ENCODE measurements at regions not wholly inside any gene's neighbourhood (a gene's known extent, or its start where the extent isn't known, plus 50 kb on each side); places are given as distances from the start of the nearest gene placed in this dataset.
"Not testable (repeated sequence)": the region's sequence is repeated elsewhere in the genome, so short reads cannot be mapped to it uniquely, and the experiment has no call there.

DNA sequence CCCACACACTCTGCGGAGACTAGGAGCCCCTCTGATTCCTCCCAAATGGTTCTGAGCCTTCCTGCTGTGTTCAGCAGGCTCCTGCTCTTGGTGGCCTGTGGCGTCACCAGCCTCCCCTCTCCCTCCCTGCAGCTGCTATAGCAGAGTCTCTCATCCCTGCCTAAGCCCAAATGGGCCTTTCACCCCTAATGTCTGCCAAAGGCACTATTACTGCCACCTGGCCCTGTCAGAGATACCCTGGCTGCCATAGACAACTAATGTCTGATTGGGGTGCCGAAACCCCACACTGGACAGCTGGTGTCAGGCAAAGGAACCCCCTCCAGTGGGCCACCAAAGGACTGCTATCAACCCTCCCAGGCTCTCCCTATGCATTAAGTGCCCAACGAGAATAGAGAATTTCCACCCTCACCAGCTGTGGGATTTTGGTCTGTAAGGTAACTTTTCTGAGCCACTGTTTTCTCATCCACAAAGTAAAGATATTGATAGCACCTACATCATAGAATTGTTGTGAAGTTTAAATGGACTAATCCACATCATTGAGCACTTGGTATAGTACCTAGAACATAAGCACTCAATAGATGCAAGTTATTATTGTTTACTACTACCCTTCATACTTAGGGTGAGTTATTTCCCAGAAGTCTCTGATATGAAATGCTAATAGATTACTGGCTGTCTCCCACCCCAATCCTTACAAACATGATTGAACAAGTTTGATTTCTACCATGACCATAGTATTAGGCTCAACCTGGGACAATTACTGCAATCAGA lies 421.3 kb downstream of the MID1IP1 start:
- no peak for DNase-seq (ENCODE audit: low read depth)

DNA sequence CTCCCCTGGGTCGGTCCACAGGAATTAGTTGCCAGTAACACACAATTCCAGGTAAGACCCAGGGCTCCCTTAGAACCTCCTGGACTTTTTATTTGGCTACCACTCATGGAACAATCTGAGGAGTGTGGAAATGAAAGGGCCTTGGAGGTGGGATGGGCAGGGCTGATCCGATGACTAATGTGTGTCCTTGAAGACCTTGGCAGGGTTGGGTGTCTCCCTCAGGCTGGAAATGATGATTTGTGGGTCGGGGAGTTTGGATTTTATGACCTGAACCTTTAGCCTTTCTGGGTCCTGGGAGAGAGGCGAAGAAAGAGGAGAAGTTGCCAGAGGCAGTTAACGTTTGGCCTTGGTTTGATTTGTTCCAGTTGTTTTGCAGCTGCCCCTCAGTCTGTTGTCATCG lies 425.0 kb downstream of the MID1IP1 start:
- DNase-seq (ENCODE audit: low read depth): no peak

DNA sequence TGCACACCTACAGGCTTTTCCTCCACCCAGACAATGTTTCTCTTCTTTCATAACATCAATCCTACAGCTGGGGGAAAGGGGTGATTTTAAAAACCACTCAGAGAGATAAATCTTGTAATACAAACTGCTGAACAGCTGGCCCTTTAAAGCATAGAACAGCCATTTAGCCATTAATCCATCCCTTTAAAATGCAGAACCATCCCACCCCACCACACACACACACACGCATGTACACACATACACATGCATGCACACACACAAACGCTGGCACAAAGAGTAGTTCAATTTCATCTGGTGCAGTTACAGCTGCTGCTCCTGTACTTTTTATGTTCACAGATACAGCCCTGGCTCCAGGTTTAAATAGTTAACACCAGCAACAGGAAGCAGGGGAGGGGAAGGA lies 426.1 kb downstream of the MID1IP1 start:
- DNase-seq (ENCODE audit: low read depth): no peak

- DNase-seq (ENCODE audit: low read depth): no peak
Observed at GRCh38 chrX:39238006-39238405, 436.7 kb downstream of the MID1IP1 start.

DNA sequence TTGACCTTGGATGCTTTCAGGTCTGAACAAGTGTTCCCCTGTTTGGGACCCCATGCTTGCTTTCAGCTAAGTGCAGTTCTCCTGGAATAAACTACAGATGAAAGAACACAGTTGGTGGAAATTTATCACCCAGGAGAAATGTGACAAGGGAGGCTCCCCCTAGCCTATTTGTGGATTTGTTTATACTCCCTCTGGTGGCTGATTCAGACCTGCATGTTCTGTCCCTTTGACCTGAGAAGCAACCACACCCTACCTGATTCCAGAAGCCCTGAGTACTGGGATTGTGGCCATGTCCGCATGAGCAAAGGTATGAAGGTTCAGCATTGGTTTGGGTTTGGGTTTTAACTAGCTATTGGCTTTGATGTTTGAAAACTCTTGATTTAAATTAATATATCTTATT lies 440.9 kb downstream of the MID1IP1 start:
- DNase-seq (ENCODE audit: low read depth): no peak

- no peak for DNase-seq (ENCODE audit: low read depth)
Observed at GRCh38 chrX:39244147-39244546, 442.9 kb downstream of the MID1IP1 start.

DNA sequence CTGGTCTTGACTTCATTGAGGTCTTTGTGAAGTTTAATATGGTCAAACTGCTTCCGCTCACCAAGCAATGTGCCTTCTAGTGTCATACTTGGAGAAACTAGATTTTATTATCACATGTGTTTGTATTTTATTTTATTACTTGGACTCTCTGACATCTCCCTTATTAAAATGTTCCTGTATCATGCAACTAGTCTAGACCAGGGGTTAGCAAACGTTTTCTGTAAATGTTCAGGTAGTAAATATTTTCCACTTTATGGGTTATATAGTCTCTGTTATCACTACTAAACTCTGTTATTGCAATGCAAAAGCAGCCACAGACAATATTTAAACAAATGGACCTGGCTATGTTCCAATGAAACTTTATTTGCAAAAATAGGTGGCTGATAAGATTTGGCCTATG lies 443.8 kb downstream of the MID1IP1 start:
- no peak for DNase-seq (ENCODE audit: low read depth)

GRCh38 chrX:39247536-39247935 lies 446.3 kb downstream of the MID1IP1 start:
- no peak for DNase-seq (ENCODE audit: low read depth)

- DNase-seq (ENCODE audit: low read depth): no peak
Observed at GRCh38 chrX:39248330-39248729, 447.1 kb downstream of the MID1IP1 start.

GRCh38 chrX:39249999-39250398 lies 448.7 kb downstream of the MID1IP1 start:
- no peak for DNase-seq (ENCODE audit: low read depth)

DNA sequence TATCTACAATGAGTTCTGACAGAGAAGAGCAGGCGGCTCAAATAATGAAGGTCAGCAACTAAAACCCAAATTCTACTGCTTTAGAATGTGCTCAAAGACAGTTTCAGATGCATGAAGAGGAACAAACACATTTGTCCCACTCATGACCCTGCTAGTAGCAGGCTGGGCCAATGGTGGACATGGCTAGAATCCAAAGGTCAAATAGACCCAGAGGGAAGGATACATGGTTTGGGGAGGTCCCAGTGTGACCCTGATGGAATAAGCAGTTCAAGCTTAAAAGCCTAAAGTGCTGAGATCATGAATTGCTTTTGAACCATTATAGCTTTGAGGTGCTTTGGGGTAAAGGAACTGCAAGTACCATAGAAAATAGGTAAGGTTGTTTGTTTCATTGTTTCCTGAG lies 450.7 kb downstream of the MID1IP1 start:
- no peak for DNase-seq (ENCODE audit: low read depth)

GRCh38 chrX:39253551-39253950 lies 452.3 kb downstream of the MID1IP1 start:
- DNase-seq (ENCODE audit: low read depth): no peak

DNA sequence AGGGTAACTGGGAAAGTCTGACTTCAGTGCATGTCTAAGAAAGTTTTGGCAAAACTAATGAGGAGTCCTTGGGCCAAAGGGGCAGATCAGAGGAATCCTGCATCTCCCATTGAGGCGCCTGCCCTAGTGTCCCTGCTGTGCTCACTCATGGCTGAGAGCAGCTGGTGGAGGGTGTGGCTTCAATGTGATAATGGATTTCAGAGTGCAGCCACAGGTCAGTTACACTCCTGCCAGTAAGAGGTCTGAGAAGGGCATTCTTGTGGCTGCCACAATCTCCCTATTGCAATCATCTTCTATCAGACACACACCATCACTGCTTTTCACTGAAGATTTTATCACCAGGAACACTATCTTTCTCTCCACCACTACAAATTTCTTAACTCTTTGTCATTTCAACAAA lies 457.1 kb downstream of the MID1IP1 start:
- no peak for DNase-seq (ENCODE audit: low read depth)

- no peak for DNase-seq (ENCODE audit: low read depth)
Observed at GRCh38 chrX:39260965-39261364, 459.7 kb downstream of the MID1IP1 start.

GRCh38 chrX:39261446-39262147 lies 460.3 kb downstream of the MID1IP1 start:
- no peak for DNase-seq (ENCODE audit: low read depth)

DNA sequence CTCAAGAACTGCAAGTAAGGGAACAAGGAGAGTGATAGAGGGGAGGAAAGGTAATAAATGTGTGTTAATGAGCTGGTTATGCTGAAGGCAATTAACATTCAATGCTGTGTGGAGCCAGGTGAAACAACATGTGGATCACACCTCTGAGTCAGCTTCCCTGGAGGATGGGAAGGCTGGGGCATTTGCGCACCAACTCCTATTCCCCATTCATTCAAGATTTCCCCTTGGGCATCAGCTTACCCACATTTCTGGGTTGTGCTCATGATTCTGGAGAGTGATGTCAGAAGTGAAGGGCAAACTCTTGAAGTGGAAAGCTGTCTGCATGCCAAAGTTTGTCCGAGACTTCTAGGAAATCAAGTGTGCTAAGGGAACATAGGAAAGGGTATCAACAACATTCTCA lies 461.4 kb downstream of the MID1IP1 start:
- DNase-seq (ENCODE audit: low read depth): no peak

- no peak for DNase-seq (ENCODE audit: low read depth)
Observed at GRCh38 chrX:39264023-39264422, 462.8 kb downstream of the MID1IP1 start.

DNA sequence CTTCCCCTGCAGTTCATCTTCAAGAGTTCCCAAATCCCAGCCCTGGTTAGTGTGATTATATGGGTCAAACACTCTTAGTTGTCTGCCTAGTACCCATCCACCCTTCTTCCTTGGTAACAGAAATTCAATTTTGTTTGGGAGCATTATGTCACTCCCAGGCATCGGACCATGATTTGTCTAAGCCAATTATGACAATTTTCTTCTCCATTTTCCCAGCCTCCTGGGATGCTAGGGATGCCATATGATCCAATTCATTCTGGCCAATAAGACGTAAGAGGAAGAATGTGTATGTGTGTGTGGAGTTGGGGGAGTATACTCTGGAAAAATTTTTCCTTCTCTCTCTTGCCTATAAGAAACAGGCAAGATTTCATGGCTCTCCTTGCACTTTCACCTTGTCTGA lies 465.9 kb downstream of the MID1IP1 start:
- no peak for DNase-seq (ENCODE audit: low read depth)

GRCh38 chrX:39268207-39268606 lies 466.9 kb downstream of the MID1IP1 start:
- DNase-seq (ENCODE audit: low read depth): no peak

- no peak for DNase-seq (ENCODE audit: low read depth)
Observed at GRCh38 chrX:39275500-39276068, 474.3 kb downstream of the MID1IP1 start.

- DNase-seq (ENCODE audit: low read depth): not testable (repeated sequence)
Observed at GRCh38 chrX:39277685-39278390, 476.6 kb downstream of the MID1IP1 start.

DNA sequence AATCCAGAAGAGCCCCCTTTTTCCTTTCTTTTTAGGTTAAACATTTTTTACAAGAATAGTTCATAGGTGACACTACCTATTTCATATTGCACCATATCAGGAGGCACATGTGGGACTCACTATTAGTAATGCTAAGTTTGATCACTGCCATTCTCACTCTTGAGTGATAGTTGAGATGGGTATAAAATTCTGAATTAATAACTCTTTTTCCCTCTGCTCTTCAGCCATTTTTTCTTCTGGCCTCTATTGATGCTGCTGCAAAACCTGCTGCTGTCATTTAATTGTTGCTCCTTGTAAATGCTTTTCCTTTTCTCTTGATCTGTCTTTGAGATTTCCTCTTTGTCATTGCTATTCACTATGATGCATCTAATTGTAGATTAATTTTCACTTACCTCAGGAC lies 482.0 kb downstream of the MID1IP1 start:
- DNase-seq (ENCODE audit: low read depth): no peak

DNA sequence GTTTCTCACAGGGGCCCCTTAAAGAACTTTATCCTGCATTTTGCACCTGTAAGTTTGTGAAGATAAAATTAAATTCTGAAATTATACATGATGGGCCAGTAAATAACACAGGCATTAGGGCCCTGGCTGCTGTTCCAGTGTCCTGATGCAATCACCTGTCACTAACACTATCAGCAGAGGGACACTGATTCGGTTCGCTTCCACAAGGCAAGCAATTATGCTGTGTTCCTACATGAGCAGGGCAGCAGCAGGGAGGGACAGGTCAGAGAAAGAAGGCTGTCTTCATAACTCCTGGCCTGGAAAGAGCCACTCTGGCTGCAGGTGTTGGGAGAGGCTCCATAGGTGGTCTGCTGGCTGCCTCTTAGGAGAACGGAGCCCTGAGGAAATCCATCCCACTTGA lies 487.3 kb downstream of the MID1IP1 start:
- DNase-seq (ENCODE audit: low read depth): no peak

Data from T follicular helper cell (primary cell).